Psoas muscle (tissue), 7 donors: ENCODE measurements at regions not wholly inside any gene's neighbourhood (a gene's known extent, or its start where the extent isn't known, plus 50 kb on each side); places are given as distances from the start of the nearest gene placed in this dataset.

Source experiments
- ATAC-seq, 4 donors: fragments of 200-7000 bp; cut with Tn5 transposase; one replicate each; pipeline ENCODE4 v1.9.1; 2020; ENCODE audit warnings: moderate library complexity in 3 of 4, mild to moderate bottlenecking in 2 of 4
- DNase-seq, 2 donors: peaks; one replicate each; pipeline ENCODE4 v3.0.0-alpha.2; 2020
- H3K27ac ChIP-seq: fragments of 200-600 bp; one replicate; pipeline ENCODE4 v1.8.0; 2022
- H3K27me3 ChIP-seq, 3 donors: fragments of 200-600 bp in 1 of 3; one replicate each; pipeline versions ENCODE4 v1.6.1 to v1.8.0; 2013 to 2022; ENCODE audit warnings: low read length in 2 of 3, mild to moderate bottlenecking in 2 of 3, moderate library complexity in 1 of 3; ENCODE audit not compliant: insufficient read depth in 3 of 3
- H3K36me3 ChIP-seq, 2 donors: fragments of 200-600 bp in 1 of 2; one replicate each; pipeline versions ENCODE4 v1.6.1 to v1.8.0; 2013 to 2022; ENCODE audit warnings: low read depth in 1 of 2, mild to moderate bottlenecking in 1 of 2, moderate library complexity in 1 of 2; ENCODE audit not compliant: insufficient read depth in 1 of 2
- H3K4me1 ChIP-seq: fragments of 200-600 bp; one replicate; pipeline ENCODE4 v1.8.0; 2022
- H3K4me3 ChIP-seq: fragments of 200-600 bp; one replicate; pipeline ENCODE4 v1.8.0; 2022; ENCODE audit warnings: mild to moderate bottlenecking
- H3K9me3 ChIP-seq: fragments of 200-600 bp; one replicate; pipeline ENCODE4 v1.8.0; 2022
- CTCF ChIP-seq: fragments of 200-600 bp; IDR thresholded peaks from one replicate; pipeline ENCODE4 v1.8.0; 2022; ENCODE audit warnings: antibody characterized with exemption
- WGBS, 3 donors: extraction: QIAGEN DNeasy Blood & Tissue Kit; methylation state at CpG; one replicate each; pipeline versions ENCODE4 v1.1.6 to v1.1.7; 2013; 5-methylcytosine and 5-hydroxymethylcytosine counted together
- intact Hi-C, 2 donors: fragments of 100-400 bp; cut with DNase I; formaldehyde crosslinking; loops; one replicate each; pipeline versions ENCODE4 v1.11.0 to v1.14.2; 2022
- donor health status: healthy with polysubstance abuse.
- donor health status: DM: no; HTN: no; CAD: no; lungs with moderate emphysema.
- donor health status: Bipolar disorder and iron deficiency.
- donor health status: healthy.
- donor health status: DM: yes; HTN: yes; CAD: no.
- donor health status: DM: no; HTN: no; CAD: no.
- donor health status: DM: yes; HTN: yes; CAD: no.

- H3K36me3 ChIP-seq = no peaks in the 10 kb centered on the region
- no peaks in the 10 kb centered on the region for H3K9me3 ChIP-seq
- TF ChIP-seq CTCF = no peak
- WGBS, 3 donors = 85 to 90% (median 90%) methylated on average over 9 of the region's 9 CpGs
- DNase-seq = no peak
- intact Hi-C loops = no loop called here
- no peak overlapping the region for H3K4me3 ChIP-seq
- no peak overlapping the region for H3K27ac ChIP-seq
- no peaks in the 10 kb centered on the region for H3K4me1 ChIP-seq
- ATAC-seq = no peak
- H3K27me3 ChIP-seq = no peaks in the 10 kb centered on the region
Observed at GRCh38 chr4:32216502-32216901, 1496.3 kb downstream of the PCDH7 start.

- intact Hi-C loops = no loop called here
- Histone ChIP-seq H3K27me3 (no peaks in the 10 kb centered on the region), H3K9me3 (no peaks in the 10 kb centered on the region), H3K4me1 (no peaks in the 10 kb centered on the region), H3K27ac (no peak overlapping the region), H3K4me3 (no peak overlapping the region), H3K36me3 (no peaks in the 10 kb centered on the region)
- no peak for TF ChIP-seq CTCF
- 24 to 78% (median 59%) methylated on average over 3 of the region's 3 CpGs for WGBS, 3 donors
- no peak for ATAC-seq
- DNase-seq = no peak
Observed at GRCh38 chr4:32219306-32220075, 1499.3 kb downstream of the PCDH7 start.

GRCh38 chr4:32226204-32226603, 1506.0 kb downstream of the PCDH7 start:
- no peaks in the 10 kb centered on the region for H3K27me3 ChIP-seq
- H3K27ac ChIP-seq = no peak overlapping the region
- intact Hi-C loops = no loop called here
- no peaks in the 10 kb centered on the region for H3K9me3 ChIP-seq
- H3K4me3 ChIP-seq = no peak overlapping the region
- DNase-seq (no peak), ATAC-seq (no peak)
- no peak for TF ChIP-seq CTCF
- H3K4me1 ChIP-seq = no peaks in the 10 kb centered on the region
- no peaks in the 10 kb centered on the region for H3K36me3 ChIP-seq

- Histone ChIP-seq H3K4me1 (no peaks in the 10 kb centered on the region), H3K27ac (no peak overlapping the region), H3K9me3 (no peaks in the 10 kb centered on the region), H3K27me3 (no peaks in the 10 kb centered on the region), H3K36me3 (no peaks in the 10 kb centered on the region), H3K4me3 (no peak overlapping the region)
- 79 to 85% (median 85%) methylated on average over 2 of the region's 2 CpGs for WGBS, 3 donors
- no peak for ATAC-seq
- intact Hi-C loops = no loop called here
- DNase-seq = no peak
- no peak for TF ChIP-seq CTCF
Observed at GRCh38 chr4:32226733-32227132, 1506.6 kb downstream of the PCDH7 start.

GRCh38 chr4:32243926-32244325, 1523.8 kb downstream of the PCDH7 start:
- DNase-seq (no peak), ATAC-seq (no peak)
- no peak for TF ChIP-seq CTCF
- H3K36me3 ChIP-seq = no peaks in the 10 kb centered on the region
- H3K27me3 ChIP-seq = no peaks in the 10 kb centered on the region
- H3K27ac ChIP-seq = no peak overlapping the region
- no peaks in the 10 kb centered on the region for H3K9me3 ChIP-seq
- WGBS, 3 donors = 52 to 74% (median 57%) methylated on average over 3 of the region's 3 CpGs
- H3K4me3 ChIP-seq = no peak overlapping the region
- intact Hi-C loops = no loop called here
- H3K4me1 ChIP-seq = no peaks in the 10 kb centered on the region
